Neural progenitor cell (in vitro differentiated cells): ENCODE measurements at regions not wholly inside any gene's neighbourhood (a gene's known extent, or its start where the extent isn't known, plus 50 kb on each side); places are given as distances from the start of the nearest gene placed in this dataset.

Source experiments
- EZH2 ChIP-seq: fragments of 200-600 bp; sonication (generic); IDR thresholded peaks from 2 replicates; pipeline ENCODE4 v1.6.1; 2017; ENCODE audit warnings: antibody characterized with exemption, mild to moderate bottlenecking, moderate library complexity
- EZH2phosphoT487 ChIP-seq: fragments of 200-600 bp; sonication (generic); IDR thresholded peaks from 2 replicates; pipeline ENCODE4 v1.6.1; 2017; ENCODE audit warnings: antibody characterized with exemption
- TF ChIP-seq, protein P1 (sequence below): fragments of 200-600 bp; sonication (generic); IDR thresholded peaks from 2 replicates; pipeline ENCODE4 v1.5.1; 2017; ENCODE audit warnings: antibody characterized with exemption, mild to moderate bottlenecking

DNA sequence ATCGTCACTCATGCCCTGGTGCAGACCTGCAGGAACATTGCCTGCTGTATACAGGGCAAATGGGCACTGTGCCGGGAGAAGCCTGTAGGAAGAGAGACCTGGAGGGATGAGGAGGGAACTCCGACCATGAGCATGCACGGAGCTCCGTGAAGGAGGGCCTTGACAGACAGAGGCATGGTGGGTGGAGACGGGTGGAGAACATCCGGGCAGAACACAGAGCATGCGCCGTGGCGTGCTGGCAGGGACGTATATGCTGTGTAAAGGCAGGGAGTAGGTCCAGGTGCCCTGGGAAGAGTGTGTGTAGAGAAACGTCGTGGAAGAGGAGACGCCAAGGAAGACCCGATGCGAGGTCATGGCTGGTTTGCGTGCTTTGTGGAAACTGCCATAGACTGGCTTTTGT lies 133.0 kb upstream of the FAN1 start:
- TF ChIP-seq, protein P1, sequence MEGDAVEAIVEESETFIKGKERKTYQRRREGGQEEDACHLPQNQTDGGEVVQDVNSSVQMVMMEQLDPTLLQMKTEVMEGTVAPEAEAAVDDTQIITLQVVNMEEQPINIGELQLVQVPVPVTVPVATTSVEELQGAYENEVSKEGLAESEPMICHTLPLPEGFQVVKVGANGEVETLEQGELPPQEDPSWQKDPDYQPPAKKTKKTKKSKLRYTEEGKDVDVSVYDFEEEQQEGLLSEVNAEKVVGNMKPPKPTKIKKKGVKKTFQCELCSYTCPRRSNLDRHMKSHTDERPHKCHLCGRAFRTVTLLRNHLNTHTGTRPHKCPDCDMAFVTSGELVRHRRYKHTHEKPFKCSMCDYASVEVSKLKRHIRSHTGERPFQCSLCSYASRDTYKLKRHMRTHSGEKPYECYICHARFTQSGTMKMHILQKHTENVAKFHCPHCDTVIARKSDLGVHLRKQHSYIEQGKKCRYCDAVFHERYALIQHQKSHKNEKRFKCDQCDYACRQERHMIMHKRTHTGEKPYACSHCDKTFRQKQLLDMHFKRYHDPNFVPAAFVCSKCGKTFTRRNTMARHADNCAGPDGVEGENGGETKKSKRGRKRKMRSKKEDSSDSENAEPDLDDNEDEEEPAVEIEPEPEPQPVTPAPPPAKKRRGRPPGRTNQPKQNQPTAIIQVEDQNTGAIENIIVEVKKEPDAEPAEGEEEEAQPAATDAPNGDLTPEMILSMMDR = no peak
- no peak for TF ChIP-seq EZH2phosphoT487
- no peak for TF ChIP-seq EZH2
